ENCODE measurements at regions not wholly inside any gene's neighbourhood (a gene's known extent, or its start where the extent isn't known, plus 50 kb on each side); places are given as distances from the start of the nearest gene placed in this dataset.
A peak's percentile ranks its signal among the peaks of the same experiment; 100 is the strongest.
"Not testable (repeated sequence)": the region's sequence is repeated elsewhere in the genome, so short reads cannot be mapped to it uniquely, and the experiment has no call there.

DNA sequence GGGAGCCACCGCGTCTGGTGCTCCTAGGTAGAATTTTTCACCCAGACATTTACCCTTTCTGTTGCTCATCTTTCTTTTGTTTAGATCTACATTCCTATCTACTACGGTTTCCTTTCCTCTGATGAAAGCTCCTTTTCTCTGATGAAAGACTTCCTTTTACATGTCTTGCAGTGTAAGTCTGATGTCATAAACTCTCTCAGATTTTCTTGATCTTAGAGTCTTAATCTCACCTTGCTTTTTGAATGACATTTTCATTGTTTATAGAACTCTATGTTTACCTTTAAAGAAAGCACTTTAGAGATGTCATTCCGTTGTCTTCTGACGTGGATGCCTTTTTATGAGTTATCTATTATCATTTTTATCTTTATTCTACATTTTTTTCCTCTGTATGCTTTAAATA is 171.8 kb upstream of the MTPN start:
- no peak for DNase-seq

- DNase-seq: no peak
These were observed 169.8 kb upstream of the MTPN start for GRCh38 chr7:136146925-136147324.

DNA sequence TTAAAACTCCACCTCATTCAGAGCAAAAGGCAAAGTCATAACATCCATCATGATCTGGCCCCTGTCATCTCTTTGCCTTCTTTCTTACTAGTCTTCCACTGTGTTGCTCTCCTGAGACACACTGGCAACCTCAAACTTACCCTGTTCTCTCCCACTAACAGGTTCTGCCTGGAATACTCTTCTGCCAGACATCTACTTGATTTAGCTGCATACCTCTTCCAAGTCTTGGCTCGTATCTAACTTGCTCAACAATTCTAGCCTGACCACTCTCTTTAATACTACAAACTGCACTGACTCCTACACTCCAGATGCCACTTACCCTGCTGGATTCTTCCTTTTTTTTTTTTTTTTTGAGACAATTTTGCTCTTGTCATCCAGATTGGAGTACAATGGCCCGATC is 167.0 kb upstream of the MTPN start:
- no peak for DNase-seq

DNA sequence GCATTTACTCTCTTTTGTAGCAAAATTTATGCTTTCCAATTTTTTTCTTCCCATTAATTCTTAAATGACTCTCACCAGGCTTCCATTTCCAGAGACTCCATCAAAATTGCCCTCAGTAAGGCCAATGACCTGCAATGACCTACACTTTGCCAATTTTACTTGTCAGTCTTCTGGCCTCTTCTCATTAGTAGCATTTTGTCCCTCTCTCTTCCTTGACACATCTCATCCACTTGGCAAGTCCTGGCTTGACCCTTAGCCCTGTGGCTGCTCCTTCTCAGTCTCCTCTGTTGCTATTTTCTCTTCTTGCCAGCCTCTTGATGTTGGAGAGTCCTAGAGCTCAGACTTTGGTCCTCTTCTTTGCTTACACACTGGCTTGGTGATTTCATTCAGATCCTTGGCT is 166.1 kb upstream of the MTPN start:
- DNase-seq: no peak

GRCh38 chr7:136142583-136142982 is 165.4 kb upstream of the MTPN start:
- no peak for DNase-seq

- no peak for DNase-seq
These were observed 163.3 kb upstream of the MTPN start for GRCh38 chr7:136140469-136140868.

DNA sequence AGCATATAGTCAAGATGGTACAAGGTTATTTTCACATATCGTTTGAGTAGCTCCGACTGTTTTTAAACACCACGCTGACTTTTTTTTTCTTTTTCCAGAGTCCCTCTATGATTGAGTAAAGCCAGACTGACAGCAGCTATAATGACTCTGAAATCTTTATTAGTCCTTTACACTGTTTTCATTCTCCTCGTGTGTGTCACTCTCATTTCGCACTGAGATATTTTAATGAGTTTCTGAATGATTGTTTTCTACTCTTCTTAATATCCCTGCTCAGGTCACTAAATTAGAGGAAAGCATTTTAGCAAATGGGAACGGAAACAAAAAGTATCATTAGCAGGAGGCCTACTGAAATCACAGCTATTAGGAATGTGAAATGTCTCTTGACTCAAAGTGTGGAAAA is 162.3 kb upstream of the MTPN start:
- no peak for DNase-seq

DNA sequence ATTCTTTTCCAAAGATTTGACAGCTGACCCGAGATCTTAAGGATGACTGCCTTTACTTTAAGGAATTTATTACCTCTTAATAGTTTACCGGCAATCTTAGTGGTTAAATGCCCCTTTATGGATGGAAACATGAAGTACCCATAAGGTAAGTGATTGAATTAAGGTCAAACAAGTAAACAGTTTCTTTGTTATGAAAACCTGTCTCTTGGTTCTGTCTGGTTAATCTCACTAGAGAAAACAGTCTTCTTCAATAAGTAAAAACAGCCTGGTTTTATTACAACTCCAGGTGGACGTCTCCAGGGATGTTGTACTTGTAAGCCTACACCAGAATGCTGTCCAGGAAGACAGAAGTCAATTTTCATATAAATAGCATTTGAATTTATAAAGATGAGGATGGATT is 161.8 kb upstream of the MTPN start:
- no peak for DNase-seq

GRCh38 chr7:136136906-136137454 is 159.8 kb upstream of the MTPN start:
- DNase-seq: no peak

DNA sequence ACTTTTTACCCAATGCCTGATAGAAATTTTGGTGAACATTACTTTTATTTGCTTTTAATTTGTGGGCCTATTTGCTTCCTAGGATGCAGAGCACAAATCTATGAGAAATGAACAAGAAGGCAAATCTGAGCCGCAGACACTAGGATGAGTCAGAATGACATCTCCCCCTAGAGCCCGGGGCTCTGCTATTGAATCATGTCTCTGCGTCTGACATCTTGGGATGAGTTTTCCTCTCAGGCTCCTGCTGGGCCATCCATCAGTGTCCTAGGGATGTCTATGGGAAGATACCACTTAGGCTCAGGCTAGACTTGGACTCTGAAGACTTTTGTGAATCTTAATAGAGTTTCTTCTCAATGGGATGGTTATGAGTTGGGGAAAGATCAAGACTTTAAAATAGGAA is 157.3 kb upstream of the MTPN start:
- no peak for DNase-seq

GRCh38 chr7:136133551-136133950 is 156.4 kb upstream of the MTPN start:
- no peak for DNase-seq

- no peak for DNase-seq
These were observed 154.1 kb upstream of the MTPN start for GRCh38 chr7:136131304-136131630.

GRCh38 chr7:136130511-136131303 is 153.5 kb upstream of the MTPN start:
- no peak for DNase-seq

DNA sequence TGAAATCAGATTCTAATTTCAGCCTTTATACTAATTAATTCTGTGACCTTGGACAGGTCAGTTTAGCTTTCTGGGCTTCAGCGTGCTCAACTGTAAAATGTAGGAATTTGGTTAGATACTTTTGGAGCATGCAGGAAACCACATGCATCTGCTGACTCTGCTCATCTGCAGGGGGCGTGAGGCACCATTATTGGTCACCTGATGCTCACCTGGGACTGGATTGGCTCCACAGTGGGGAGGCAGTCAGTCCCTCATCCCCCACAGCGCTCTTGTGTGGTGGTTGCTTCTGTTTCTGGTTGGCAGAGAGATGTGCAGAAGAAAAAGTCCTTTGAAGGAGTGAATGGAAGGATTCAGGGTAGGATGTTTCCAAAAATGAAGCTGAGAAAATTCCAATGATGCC is 150.9 kb upstream of the MTPN start:
- DNase-seq: no peak

DNA sequence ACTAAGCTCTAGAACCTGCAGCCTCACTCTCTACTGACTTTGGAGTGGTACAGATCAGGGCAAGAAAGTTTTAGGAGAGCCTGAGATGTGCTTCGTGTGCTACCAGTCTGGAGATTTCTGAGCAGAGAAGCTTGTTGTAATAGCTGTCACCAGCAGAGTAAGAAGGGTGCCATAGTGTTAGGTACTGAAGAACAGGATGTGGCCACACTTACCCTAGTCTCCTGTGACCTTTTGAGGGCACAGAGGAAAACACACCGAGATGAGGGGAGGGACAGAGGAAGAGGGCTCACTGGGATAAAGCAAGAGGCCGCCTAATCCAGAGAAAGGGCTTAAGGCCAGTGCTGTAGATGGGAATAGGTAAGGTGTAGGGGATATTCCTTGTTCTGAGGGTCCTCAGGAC is 146.2 kb upstream of the MTPN start:
- no peak for DNase-seq

- no peak for DNase-seq
These were observed 144.9 kb upstream of the MTPN start for GRCh38 chr7:136122026-136122425.

GRCh38 chr7:136117539-136117938 is 140.4 kb upstream of the MTPN start:
- no peak for DNase-seq

- no peak for DNase-seq
These were observed 139.0 kb upstream of the MTPN start for GRCh38 chr7:136116186-136116585.

DNA sequence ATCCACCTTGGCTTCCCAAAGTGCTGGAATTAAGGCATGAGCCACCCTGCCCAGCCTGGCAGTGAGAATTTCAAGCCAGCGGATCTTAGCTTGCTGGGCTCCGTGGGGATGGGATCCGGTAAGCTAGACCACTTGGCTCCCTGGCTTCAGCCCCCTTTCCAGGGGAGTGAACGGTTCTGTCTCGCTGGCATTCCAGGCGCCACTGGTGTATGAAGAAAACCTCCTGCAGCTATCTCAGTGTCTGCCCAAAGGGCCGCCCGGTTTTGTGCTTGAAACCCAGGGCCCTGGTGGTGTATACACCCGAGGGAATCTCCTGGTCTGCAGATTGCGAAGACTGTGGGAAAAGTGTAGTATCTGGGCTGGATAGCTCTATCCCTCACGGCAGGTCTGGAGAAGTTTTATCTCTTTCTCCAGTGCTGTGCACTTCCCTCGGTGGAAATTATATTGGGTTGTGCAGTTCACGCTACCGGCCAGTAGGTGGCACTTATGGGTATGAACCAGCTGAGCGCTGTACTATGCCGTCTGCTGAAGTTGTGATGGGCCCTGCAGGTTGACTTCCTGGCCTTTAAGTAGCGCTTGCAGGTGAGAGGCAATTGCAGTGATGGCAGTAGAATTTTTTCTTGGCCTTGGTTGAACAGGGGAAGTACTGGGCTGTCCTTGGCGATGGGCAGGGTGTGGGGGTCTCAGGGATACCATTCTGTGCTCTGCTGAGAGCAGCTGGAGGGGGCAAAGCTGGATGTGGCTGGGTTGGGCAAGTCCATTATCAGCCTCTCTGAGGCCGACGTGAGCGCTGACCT is 138.0 kb upstream of the MTPN start:
- DNase-seq: peak in 2 of 4 experiments; percentile 5 to 12

- DNase-seq: not testable (repeated sequence)
These were observed 137.3 kb upstream of the MTPN start for GRCh38 chr7:136114467-136114866.

GRCh38 chr7:136109037-136109436 is 131.9 kb upstream of the MTPN start:
- not testable (repeated sequence) for DNase-seq

DNA sequence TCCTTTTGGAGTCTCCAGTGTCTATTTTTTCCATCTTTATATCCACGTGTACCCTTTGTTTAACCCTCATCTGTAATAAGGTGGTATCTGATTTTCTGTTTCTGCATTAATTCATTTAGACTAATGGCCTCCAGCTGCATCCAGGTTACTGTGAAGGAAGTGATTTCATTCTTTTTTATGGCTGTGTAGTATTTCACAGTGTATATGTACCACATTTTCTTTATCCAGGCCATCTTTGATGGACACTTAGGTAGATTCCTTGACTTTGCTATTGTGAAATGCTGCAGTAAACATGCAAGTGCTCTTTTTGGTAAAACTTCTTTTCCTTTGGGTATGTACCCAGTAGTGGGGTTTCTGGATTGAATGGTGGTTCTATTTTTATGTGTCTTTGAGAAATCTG is 128.0 kb upstream of the MTPN start:
- DNase-seq: no peak

- no peak for DNase-seq
These were observed 127.1 kb upstream of the MTPN start for GRCh38 chr7:136104269-136104603.

DNA sequence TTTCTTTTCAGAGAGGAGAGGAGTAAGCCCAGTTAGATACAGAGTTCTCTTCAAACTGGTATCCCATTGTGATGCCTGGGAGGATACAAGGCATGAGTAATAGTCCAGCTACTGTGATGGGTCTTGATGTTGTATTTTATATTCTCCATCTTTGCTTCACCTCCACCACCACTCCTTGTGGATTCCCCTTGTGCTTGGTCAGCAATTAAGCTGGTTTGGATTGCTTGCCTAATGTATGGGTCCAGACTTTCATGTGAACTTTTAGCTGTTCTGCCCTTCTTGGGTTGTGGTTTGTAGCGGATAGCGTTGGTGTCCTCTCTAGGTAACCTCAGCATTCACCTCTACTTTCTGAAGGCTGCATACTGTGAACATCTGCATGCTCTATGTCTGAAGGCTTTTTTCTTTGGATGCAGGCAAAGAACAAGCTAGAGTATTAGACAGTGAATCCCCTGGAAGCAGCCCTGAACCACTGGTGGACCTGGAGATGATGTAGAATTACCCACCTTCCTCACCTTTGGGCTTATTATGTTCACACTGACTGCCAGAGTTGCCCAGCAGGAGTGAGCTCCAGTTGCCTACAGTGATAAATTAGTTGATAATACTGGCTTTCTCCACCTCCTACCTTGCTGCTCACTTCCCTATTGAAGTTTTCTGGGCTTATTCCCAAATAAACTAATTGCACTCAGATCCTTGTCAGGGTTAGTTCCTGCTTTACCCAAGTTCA is 126.5 kb upstream of the MTPN start:
- no peak for DNase-seq

All from activated naive CD4-positive, alpha-beta T cell (primary cell).